LNCaP clone FGC (cell line): ENCODE measurements at regions not wholly inside any gene's neighbourhood (a gene's known extent, or its start where the extent isn't known, plus 50 kb on each side); places are given as distances from the start of the nearest gene placed in this dataset.

Experiments
- DNase-seq: peaks from one replicate; pipeline ENCODE4 v3.0.0-alpha.2; 2011; ENCODE audit warnings: low read depth
- H3K4me3 ChIP-seq: 2 replicates; pipeline ENCODE4 v1.5.1; 2011; ENCODE audit warnings: mild to moderate bottlenecking, low read depth, low read length, control low read depth
- CTCF ChIP-seq: IDR thresholded peaks from 2 replicates; pipeline ENCODE4 v1.5.1; 2012; ENCODE audit warnings: mild to moderate bottlenecking; ENCODE audit not compliant: control insufficient read depth, insufficient read depth; ENCODE audit errors: extremely low read depth

GRCh38 chr4:112801341-112801740 lies 164.4 kb downstream of the LARP7 start:
- no peak overlapping the region for H3K4me3 ChIP-seq
- no peak for DNase-seq
- no peak for TF ChIP-seq CTCF

- DNase-seq: no peak
- no peak for TF ChIP-seq CTCF
- no peak overlapping the region for H3K4me3 ChIP-seq
Observed at GRCh38 chr4:112802780-112803179, 165.8 kb downstream of the LARP7 start.

- TF ChIP-seq CTCF: no peak
- DNase-seq: no peak
- no peak overlapping the region for H3K4me3 ChIP-seq
Observed at GRCh38 chr4:112807083-112807482, 170.1 kb downstream of the LARP7 start.

- DNase-seq: no peak
- H3K4me3 ChIP-seq: no peak overlapping the region
- TF ChIP-seq CTCF: no peak
Observed at GRCh38 chr4:112808001-112808400, 171.1 kb downstream of the LARP7 start.

- no peak for DNase-seq
- H3K4me3 ChIP-seq: no peak overlapping the region
- no peak for TF ChIP-seq CTCF
Observed at GRCh38 chr4:112813790-112814189, 176.8 kb downstream of the LARP7 start.

GRCh38 chr4:112817933-112818593 lies 181.1 kb downstream of the LARP7 start:
- TF ChIP-seq CTCF: no peak
- no peak for DNase-seq
- no peak overlapping the region for H3K4me3 ChIP-seq

GRCh38 chr4:112818594-112818965 lies 181.6 kb downstream of the LARP7 start:
- H3K4me3 ChIP-seq: no peak overlapping the region
- DNase-seq: no peak
- TF ChIP-seq CTCF: no peak
